ENCODE measurements at regions not wholly inside any gene's neighbourhood (a gene's known extent, or its start where the extent isn't known, plus 50 kb on each side); places are given as distances from the start of the nearest gene placed in this dataset.
"Not testable (repeated sequence)": the region's sequence is repeated elsewhere in the genome, so short reads cannot be mapped to it uniquely, and the experiment has no call there.

GRCh38 chr21:9035225-9035624 is 1486.2 kb upstream of the TPTE start:
- TF ChIP-seq EGR1 (IDR thresholded peaks at IDR 0.05; ENCODE audit: low read depth); CTCF (IDR thresholded peaks at IDR 0.05 in 2 of 3, conservative IDR thresholded peaks at IDR 0.05 in 1 of 3; ENCODE audit: borderline replicate concordance in 1 of 3, insufficient read depth in 1 of 3, low read depth in 2 of 3, low read length in 2 of 3); YY1 (IDR thresholded peaks at IDR 0.05; ENCODE audit: extremely low read depth, insufficient replicate concordance, low read depth, low read length); MAX (IDR thresholded peaks at IDR 0.05); RAD21 (IDR thresholded peaks at IDR 0.05; ENCODE audit: low read depth); ATF3 (IDR thresholded peaks at IDR 0.05); CEBPB (IDR thresholded peaks at IDR 0.05; ENCODE audit: low read depth); EZH2 (IDR thresholded peaks at IDR 0.05); POLR2AphosphoS5 (IDR thresholded peaks at IDR 0.05; ENCODE audit: low read depth, low read length): not testable (repeated sequence)

Data from HCT116 (cell line).